SK-N-SH treated with all-trans-retinoic acid at 6 μM for 48 hours (cell line): ENCODE measurements at regions not wholly inside any gene's neighbourhood (a gene's known extent, or its start where the extent isn't known, plus 50 kb on each side); places are given as distances from the start of the nearest gene placed in this dataset.

Experiments used
- ATAC-seq: fragments of 200-7000 bp; cut with Tn5 transposase; 3 replicates; pipeline ENCODE4 v1.9.1; 2020; ENCODE audit warnings: mild to moderate bottlenecking, moderate library complexity
- BACH2 ChIP-seq: fragments of 250-450 bp; sonication (Bioruptor Pico); IDR thresholded peaks from 2 replicates; pipeline ENCODE4 v1.9.0; 2021; ENCODE audit warnings: mild to moderate bottlenecking, borderline replicate concordance
- CSDC2 ChIP-seq: fragments of 250-450 bp; sonication (Bioruptor Pico); IDR thresholded peaks from 2 replicates; pipeline ENCODE4 v1.5.0; 2020; ENCODE audit warnings: mild to moderate bottlenecking, moderate library complexity
- ESRRG ChIP-seq: fragments of 250-450 bp; sonication (Bioruptor Pico); IDR thresholded peaks from 2 replicates; pipeline ENCODE4 v1.6.1; 2021; ENCODE audit warnings: mild to moderate bottlenecking
- GLIS3 ChIP-seq: fragments of 250-450 bp; sonication (Bioruptor Pico); IDR thresholded peaks from 2 replicates; pipeline ENCODE4 v1.5.0; 2020; ENCODE audit warnings: mild to moderate bottlenecking, moderate library complexity
- ISL1 ChIP-seq: fragments of 250-450 bp; sonication (Bioruptor Pico); IDR thresholded peaks from 2 replicates; pipeline ENCODE4 v2.1.2; 2022; ENCODE audit warnings: mild to moderate bottlenecking, moderate library complexity
- OSR1 ChIP-seq: fragments of 250-450 bp; sonication (Bioruptor Pico); IDR thresholded peaks from 2 replicates; pipeline ENCODE4 v1.8.0; 2022; ENCODE audit warnings: moderate library complexity, mild to moderate bottlenecking, inconsistent platforms
- PPARA ChIP-seq: fragments of 250-450 bp; sonication (Bioruptor Pico); IDR thresholded peaks from 2 replicates; pipeline ENCODE4 v1.5.0; 2020; ENCODE audit warnings: mild to moderate bottlenecking, borderline replicate concordance
- RARB ChIP-seq: fragments of 250-450 bp; sonication (Bioruptor Pico); IDR thresholded peaks from 2 replicates; pipeline ENCODE4 v1.8.0; 2021; ENCODE audit warnings: mild to moderate bottlenecking, moderate library complexity
- SNAI2 ChIP-seq: fragments of 250-450 bp; sonication (Bioruptor Pico); IDR thresholded peaks from 2 replicates; pipeline ENCODE4 v1.5.0; 2020; ENCODE audit warnings: mild to moderate bottlenecking, moderate library complexity
- TCF4 ChIP-seq: fragments of 250-450 bp; sonication (Bioruptor Pico); IDR thresholded peaks from 2 replicates; pipeline ENCODE4 v1.8.0; 2021; ENCODE audit warnings: mild to moderate bottlenecking, moderate library complexity, borderline replicate concordance
- ZC3H10 ChIP-seq: fragments of 250-450 bp; sonication (Bioruptor Pico); IDR thresholded peaks from 2 replicates; pipeline ENCODE4 v1.5.1; 2021; ENCODE audit warnings: mild to moderate bottlenecking, moderate library complexity
- ZFP3 ChIP-seq: fragments of 250-450 bp; sonication (Bioruptor Pico); IDR thresholded peaks from 2 replicates; pipeline ENCODE4 v1.5.0; 2020; ENCODE audit warnings: mild to moderate bottlenecking, moderate library complexity
- ZFP30 ChIP-seq: fragments of 450-650 bp; formaldehyde crosslinking; IDR thresholded peaks from 2 replicates; pipeline ENCODE4 v1.5.0; 2022; ENCODE audit warnings: mild to moderate bottlenecking, moderate library complexity
- ZNF565 ChIP-seq: fragments of 450-650 bp; formaldehyde crosslinking; conservative IDR thresholded peaks from 2 replicates; pipeline ENCODE4 v1.5.0; 2020; ENCODE audit warnings: low read depth, mild to moderate bottlenecking, moderate library complexity
- ZNF8 ChIP-seq: fragments of 450-650 bp; formaldehyde crosslinking; IDR thresholded peaks from 2 replicates; pipeline ENCODE4 v1.5.0; 2020; ENCODE audit warnings: mild to moderate bottlenecking, moderate library complexity
- TF ChIP-seq, protein P1 (sequence below): fragments of 250-450 bp; sonication (Bioruptor Pico); IDR thresholded peaks from 2 replicates; pipeline ENCODE4 v1.8.0; 2020; ENCODE audit warnings: mild to moderate bottlenecking, moderate library complexity, borderline replicate concordance
- TF ChIP-seq, protein P2 (sequence below): fragments of 250-450 bp; sonication (Bioruptor Pico); IDR thresholded peaks from 2 replicates; pipeline ENCODE4 v1.8.0; 2021; ENCODE audit warnings: low read depth, mild to moderate bottlenecking, moderate library complexity, borderline replicate concordance
- TF ChIP-seq, protein P3 (sequence below): fragments of 250-450 bp; sonication (Bioruptor Pico); IDR thresholded peaks from 2 replicates; pipeline ENCODE4 v1.5.0; 2020; ENCODE audit warnings: mild to moderate bottlenecking, moderate library complexity
- TF ChIP-seq, protein P4 (sequence below): fragments of 250-450 bp; sonication (Bioruptor Pico); IDR thresholded peaks from 2 replicates; pipeline ENCODE4 v1.5.1; 2021; ENCODE audit warnings: mild to moderate bottlenecking, moderate library complexity

DNA sequence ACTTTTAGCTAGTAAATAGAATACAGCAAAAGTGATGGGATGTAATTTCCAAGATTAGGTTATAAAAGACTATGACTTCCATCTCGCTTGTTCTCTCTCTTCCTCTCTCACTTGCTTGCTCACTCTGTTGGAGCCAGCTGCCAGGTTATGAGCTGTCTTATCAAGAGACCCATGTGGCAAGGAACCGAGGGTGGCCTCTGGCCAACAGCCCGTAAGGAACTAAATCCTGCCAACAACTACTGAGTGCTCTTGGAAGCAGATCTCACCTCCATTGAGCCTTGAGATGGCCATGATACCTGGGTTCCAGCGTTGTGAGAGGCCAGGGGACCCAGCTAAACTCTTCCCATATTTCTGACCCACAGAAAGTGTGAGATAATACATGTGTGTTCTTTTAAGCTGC, 636.1 kb downstream of the ACTL7B start:
- no peak for ATAC-seq
- TF ChIP-seq ZNF565 (CRISPR knock-in tag) = no peak
- TF ChIP-seq, protein P1, sequence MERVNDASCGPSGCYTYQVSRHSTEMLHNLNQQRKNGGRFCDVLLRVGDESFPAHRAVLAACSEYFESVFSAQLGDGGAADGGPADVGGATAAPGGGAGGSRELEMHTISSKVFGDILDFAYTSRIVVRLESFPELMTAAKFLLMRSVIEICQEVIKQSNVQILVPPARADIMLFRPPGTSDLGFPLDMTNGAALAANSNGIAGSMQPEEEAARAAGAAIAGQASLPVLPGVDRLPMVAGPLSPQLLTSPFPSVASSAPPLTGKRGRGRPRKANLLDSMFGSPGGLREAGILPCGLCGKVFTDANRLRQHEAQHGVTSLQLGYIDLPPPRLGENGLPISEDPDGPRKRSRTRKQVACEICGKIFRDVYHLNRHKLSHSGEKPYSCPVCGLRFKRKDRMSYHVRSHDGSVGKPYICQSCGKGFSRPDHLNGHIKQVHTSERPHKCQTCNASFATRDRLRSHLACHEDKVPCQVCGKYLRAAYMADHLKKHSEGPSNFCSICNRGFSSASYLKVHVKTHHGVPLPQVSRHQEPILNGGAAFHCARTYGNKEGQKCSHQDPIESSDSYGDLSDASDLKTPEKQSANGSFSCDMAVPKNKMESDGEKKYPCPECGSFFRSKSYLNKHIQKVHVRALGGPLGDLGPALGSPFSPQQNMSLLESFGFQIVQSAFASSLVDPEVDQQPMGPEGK (CRISPR knock-in tag) = no peak
- TF ChIP-seq PPARA = no peak
- TF ChIP-seq ZC3H10 (CRISPR knock-in tag) = no peak
- no peak for TF ChIP-seq BACH2 (CRISPR knock-in tag)
- no peak for TF ChIP-seq SNAI2
- TF ChIP-seq, protein P2, sequence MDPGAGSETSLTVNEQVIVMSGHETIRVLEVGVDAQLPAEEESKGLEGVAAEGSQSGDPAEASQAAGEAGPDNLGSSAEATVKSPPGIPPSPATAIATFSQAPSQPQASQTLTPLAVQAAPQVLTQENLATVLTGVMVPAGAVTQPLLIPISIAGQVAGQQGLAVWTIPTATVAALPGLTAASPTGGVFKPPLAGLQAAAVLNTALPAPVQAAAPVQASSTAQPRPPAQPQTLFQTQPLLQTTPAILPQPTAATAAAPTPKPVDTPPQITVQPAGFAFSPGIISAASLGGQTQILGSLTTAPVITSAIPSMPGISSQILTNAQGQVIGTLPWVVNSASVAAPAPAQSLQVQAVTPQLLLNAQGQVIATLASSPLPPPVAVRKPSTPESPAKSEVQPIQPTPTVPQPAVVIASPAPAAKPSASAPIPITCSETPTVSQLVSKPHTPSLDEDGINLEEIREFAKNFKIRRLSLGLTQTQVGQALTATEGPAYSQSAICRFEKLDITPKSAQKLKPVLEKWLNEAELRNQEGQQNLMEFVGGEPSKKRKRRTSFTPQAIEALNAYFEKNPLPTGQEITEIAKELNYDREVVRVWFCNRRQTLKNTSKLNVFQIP = no peak
- TF ChIP-seq GLIS3 (CRISPR knock-in tag) = no peak
- TF ChIP-seq ZFP30 (CRISPR knock-in tag) = no peak
- no peak for TF ChIP-seq CSDC2

DNA sequence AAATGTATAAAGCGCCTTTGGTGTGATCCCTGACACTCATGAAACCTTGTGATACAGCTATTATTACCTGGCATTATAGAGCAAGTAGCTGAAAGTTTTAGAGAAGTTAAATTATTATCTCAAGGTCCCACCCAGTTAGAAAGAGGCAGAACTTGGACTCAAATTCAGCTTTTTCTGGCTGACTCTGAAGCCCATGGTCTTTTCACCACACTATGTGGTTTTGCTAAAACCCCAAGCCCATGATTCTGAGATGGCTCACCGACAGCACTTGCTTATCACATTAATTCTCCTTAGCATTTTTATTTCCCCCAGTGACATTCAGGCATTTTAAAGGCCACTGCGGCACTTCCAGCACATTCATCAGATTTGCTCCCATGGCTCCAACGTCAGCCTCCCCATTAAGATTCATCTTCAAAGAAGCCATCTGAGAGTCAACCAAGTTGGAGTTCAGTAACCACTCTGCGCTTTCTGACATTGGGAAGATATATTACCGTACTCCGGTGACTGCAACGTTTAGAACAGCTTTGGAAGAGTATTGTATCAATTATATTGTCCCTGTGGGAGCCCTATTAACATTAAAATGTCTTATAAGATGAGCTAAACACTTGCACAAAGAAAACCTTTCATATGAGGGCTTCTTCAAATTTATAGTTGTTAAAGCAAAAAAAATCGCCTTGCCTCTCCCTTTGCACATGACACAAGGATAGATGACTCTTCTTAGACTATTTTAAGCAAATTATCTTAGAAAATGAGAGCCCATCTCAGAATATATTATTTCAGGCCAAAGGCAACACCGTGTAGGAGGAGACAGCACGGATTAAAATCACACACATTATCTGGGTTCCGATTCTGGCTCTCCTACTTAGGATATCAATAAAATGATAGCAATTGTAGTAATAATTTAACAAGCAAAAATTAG, 638.1 kb downstream of the ACTL7B start:
- ATAC-seq = no peak
- no peak for TF ChIP-seq PPARA
- TF ChIP-seq, protein P2 = no peak
- TF ChIP-seq SNAI2 = no peak
- TF ChIP-seq CSDC2 = no peak
- TF ChIP-seq, protein P1 (CRISPR knock-in tag) = no peak
- no peak for TF ChIP-seq OSR1 (CRISPR knock-in tag)
- TF ChIP-seq ESRRG (CRISPR knock-in tag) = no peak
- TF ChIP-seq BACH2 (CRISPR knock-in tag) = no peak
- no peak for TF ChIP-seq ISL1 (CRISPR knock-in tag)
- no peak for TF ChIP-seq TCF4 (CRISPR knock-in tag)
- TF ChIP-seq RARB = no peak
- TF ChIP-seq ZFP3 (CRISPR knock-in tag) = no peak
- no peak for TF ChIP-seq ZNF565 (CRISPR knock-in tag)
- TF ChIP-seq, protein P3, sequence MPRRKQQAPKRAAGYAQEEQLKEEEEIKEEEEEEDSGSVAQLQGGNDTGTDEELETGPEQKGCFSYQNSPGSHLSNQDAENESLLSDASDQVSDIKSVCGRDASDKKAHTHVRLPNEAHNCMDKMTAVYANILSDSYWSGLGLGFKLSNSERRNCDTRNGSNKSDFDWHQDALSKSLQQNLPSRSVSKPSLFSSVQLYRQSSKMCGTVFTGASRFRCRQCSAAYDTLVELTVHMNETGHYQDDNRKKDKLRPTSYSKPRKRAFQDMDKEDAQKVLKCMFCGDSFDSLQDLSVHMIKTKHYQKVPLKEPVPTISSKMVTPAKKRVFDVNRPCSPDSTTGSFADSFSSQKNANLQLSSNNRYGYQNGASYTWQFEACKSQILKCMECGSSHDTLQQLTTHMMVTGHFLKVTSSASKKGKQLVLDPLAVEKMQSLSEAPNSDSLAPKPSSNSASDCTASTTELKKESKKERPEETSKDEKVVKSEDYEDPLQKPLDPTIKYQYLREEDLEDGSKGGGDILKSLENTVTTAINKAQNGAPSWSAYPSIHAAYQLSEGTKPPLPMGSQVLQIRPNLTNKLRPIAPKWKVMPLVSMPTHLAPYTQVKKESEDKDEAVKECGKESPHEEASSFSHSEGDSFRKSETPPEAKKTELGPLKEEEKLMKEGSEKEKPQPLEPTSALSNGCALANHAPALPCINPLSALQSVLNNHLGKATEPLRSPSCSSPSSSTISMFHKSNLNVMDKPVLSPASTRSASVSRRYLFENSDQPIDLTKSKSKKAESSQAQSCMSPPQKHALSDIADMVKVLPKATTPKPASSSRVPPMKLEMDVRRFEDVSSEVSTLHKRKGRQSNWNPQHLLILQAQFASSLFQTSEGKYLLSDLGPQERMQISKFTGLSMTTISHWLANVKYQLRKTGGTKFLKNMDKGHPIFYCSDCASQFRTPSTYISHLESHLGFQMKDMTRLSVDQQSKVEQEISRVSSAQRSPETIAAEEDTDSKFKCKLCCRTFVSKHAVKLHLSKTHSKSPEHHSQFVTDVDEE (CRISPR knock-in tag) = no peak
- no peak for TF ChIP-seq ZC3H10 (CRISPR knock-in tag)
- no peak for TF ChIP-seq ZNF8
- TF ChIP-seq ZFP30 (CRISPR knock-in tag) = no peak
- TF ChIP-seq GLIS3 (CRISPR knock-in tag) = no peak
- TF ChIP-seq, protein P4, sequence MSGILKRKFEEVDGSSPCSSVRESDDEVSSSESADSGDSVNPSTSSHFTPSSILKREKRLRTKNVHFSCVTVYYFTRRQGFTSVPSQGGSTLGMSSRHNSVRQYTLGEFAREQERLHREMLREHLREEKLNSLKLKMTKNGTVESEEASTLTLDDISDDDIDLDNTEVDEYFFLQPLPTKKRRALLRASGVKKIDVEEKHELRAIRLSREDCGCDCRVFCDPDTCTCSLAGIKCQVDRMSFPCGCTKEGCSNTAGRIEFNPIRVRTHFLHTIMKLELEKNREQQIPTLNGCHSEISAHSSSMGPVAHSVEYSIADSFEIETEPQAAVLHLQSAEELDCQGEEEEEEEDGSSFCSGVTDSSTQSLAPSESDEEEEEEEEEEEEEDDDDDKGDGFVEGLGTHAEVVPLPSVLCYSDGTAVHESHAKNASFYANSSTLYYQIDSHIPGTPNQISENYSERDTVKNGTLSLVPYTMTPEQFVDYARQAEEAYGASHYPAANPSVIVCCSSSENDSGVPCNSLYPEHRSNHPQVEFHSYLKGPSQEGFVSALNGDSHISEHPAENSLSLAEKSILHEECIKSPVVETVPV (CRISPR knock-in tag) = no peak
